ENCODE measurements at regions not wholly inside any gene's neighbourhood (a gene's known extent, or its start where the extent isn't known, plus 50 kb on each side); places are given as distances from the start of the nearest gene placed in this dataset.

- no peak for DNase-seq (ENCODE audit: low spot score)
- TF ChIP-seq, protein P1, sequence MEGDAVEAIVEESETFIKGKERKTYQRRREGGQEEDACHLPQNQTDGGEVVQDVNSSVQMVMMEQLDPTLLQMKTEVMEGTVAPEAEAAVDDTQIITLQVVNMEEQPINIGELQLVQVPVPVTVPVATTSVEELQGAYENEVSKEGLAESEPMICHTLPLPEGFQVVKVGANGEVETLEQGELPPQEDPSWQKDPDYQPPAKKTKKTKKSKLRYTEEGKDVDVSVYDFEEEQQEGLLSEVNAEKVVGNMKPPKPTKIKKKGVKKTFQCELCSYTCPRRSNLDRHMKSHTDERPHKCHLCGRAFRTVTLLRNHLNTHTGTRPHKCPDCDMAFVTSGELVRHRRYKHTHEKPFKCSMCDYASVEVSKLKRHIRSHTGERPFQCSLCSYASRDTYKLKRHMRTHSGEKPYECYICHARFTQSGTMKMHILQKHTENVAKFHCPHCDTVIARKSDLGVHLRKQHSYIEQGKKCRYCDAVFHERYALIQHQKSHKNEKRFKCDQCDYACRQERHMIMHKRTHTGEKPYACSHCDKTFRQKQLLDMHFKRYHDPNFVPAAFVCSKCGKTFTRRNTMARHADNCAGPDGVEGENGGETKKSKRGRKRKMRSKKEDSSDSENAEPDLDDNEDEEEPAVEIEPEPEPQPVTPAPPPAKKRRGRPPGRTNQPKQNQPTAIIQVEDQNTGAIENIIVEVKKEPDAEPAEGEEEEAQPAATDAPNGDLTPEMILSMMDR (IDR thresholded peaks at IDR 0.05) = no peak
- no peak overlapping the region for H3K4me3 ChIP-seq
- no peak overlapping the region for H3K27ac ChIP-seq
Measured at GRCh38 chr1:67923074-67923473, 89.8 kb upstream of the GNG12 start.

DNA sequence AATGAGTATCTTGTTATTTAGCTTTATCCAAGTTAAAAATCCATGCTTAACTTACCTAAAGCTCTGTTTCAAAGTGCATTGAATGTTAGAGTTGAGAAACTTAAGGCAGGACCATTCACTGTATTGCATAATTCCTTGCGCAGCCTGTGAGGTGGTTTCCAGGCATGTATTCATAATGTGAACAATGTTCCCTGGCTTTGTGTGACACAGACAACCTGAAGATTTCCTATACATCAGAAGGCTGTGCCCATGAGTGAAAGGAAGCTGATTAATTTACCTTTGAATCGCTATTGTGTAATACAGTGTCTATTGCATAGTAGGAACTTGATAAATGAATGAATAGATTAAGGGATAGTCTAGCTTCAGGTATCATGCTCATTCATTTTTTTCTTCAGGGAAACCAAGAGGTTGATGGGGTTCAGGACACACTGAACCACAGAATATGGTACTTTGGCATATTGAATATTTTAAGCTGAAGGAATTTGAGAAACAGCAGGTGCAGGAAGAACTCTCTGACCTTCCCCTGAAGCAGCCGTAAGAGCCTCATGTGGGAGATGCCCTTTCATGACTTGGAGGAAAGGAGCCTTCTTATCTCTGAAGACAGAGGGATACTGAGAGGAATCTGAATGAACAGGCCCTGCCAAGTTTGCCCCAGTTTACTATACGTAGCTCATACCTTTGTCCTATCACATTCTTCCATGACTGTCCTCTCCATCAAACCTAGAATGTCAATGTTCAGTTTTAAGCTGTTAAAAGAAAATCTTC lies 88.6 kb upstream of the GNG12 start:
- TF ChIP-seq, protein P1 (IDR thresholded peaks at IDR 0.05) = no peak
- DNase-seq (ENCODE audit: low spot score) = no peak
- no peak overlapping the region for H3K4me3 ChIP-seq
- H3K27ac ChIP-seq = no peak overlapping the region

DNA sequence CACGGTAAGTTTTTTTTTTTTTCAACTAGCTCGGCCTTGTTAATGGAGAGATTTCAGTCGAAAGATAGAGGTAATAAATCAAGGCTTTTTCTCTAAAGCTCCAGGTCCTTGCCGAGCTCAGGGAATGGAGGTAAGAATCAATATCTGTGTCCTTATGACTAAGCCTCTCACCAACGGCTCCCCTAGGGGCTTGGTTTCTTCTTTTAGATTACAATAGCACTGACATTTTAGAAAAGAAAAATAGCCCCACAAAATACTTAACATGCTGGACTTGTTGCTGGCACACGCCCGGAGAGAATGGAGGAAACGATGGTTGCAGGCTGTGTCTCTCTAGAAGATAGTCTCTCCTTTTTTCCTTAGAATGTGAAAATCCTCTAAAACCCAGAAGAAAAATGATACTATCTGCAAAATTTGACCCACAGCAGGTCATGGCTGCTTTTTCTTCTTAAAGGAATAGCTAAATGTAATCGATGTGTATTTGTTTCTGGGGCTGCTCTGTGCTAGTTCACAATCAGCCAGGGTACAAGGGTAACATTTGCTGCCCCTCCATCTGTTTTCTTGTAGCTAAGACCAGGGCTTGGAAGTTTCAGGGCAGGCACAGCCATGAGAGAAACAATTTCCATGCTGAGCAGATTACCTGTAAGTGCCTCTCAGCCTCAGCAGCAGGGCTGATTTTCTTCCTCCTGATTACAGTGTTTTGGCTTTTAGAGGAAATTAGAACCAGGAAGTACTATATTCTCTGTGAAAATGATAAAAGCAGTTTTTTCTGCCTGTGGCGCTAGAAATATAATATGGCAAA lies 86.2 kb upstream of the GNG12 start:
- Histone ChIP-seq H3K27ac (no peak overlapping the region), H3K4me3 (no peak overlapping the region)
- no peak for DNase-seq (ENCODE audit: low spot score)
- TF ChIP-seq, protein P1 (IDR thresholded peaks at IDR 0.05) = no peak

DNA sequence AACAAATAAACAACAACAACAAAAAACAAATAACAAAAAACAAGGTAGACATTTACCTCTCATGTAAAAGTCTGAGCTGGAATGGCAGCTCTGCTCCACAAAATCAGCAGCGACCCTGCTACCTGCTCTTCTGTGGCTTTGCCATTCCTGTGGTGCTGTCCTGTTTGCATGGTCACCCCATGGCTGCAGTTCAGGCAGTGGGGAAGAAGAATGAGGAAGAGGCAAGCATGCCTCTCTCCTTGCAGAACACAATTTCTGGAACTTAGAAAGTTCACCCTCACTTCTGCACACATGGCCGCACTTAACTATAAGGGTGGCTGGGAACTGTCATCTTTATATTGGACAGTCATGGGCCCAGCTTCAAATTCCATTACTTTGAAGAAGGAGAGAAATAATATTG lies 84.8 kb upstream of the GNG12 start:
- TF ChIP-seq, protein P1 (IDR thresholded peaks at IDR 0.05) = no peak
- Histone ChIP-seq H3K27ac (no peak overlapping the region), H3K4me3 (no peak overlapping the region)
- DNase-seq (ENCODE audit: low spot score) = no peak

GRCh38 chr1:67917006-67917405 lies 83.7 kb upstream of the GNG12 start:
- TF ChIP-seq, protein P1 (IDR thresholded peaks at IDR 0.05) = no peak
- no peak overlapping the region for H3K4me3 ChIP-seq
- no peak for DNase-seq (ENCODE audit: low spot score)
- H3K27ac ChIP-seq = no peak overlapping the region

DNA sequence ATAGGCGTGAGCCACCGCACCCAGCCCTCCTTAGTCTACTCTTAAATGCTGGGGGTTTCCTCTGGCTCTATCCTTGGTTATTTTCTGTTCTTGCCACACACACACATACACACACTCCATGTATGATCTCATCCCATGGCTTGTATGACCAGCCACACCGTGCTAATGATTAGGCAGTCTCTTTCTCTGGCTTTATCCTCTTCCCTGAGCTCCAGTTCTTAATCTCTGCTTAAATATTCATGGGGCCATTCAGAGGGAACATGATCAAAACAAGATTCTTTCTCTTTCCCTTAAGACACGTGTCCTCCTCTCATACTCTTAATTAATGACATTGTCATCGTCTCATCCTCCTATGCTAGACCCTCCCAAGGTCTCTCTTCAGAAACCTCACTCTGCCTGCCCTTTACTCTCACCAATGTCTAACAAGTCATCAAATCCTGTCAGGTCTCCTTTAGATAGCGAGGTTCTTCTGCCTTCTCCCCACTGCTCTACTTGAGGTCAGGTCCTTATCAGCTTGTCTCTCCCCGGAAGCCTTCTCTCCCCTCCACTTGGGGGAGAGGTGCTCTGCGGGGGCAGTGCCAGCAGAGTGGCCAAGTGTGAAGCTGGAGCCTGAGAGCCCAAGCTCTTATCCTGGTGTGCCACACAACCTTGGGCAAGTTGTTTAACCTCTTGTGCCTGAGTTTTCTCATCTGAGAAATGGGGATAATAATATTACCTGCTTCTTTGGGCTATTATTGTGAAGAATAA lies 83.0 kb upstream of the GNG12 start:
- no peak overlapping the region for H3K27ac ChIP-seq
- H3K4me3 ChIP-seq = no peak overlapping the region
- TF ChIP-seq, protein P1 (IDR thresholded peaks at IDR 0.05) = no peak
- no peak for DNase-seq (ENCODE audit: low spot score)
